22Rv1 (cell line): ENCODE measurements at regions not wholly inside any gene's neighbourhood (a gene's known extent, or its start where the extent isn't known, plus 50 kb on each side); places are given as distances from the start of the nearest gene placed in this dataset.

Experiments used
- H3K27ac ChIP-seq: fragments of 450-650 bp; 2 replicates; pipeline ENCODE4 v1.5.1; 2017
- CTCF ChIP-seq: fragments of 450-650 bp; IDR thresholded peaks from 2 replicates; pipeline ENCODE4 v1.5.1; 2017; ENCODE audit warnings: mild to moderate bottlenecking
- ZFX ChIP-seq: fragments of 450-650 bp; IDR thresholded peaks from 2 replicates; pipeline ENCODE4 v1.6.1; 2017; ENCODE audit warnings: antibody characterized with exemption, borderline replicate concordance

- H3K27ac ChIP-seq: no peak overlapping the region
- TF ChIP-seq CTCF: no peak
- no peak for TF ChIP-seq ZFX
Observed at GRCh38 chr12:64931321-64931720, 106.9 kb downstream of the TBC1D30 start.

GRCh38 chr12:64931981-64932380, 107.5 kb downstream of the TBC1D30 start:
- TF ChIP-seq CTCF (no peak), ZFX (no peak)
- H3K27ac ChIP-seq: no peak overlapping the region

- no peak overlapping the region for H3K27ac ChIP-seq
- TF ChIP-seq ZFX (no peak), CTCF (no peak)
Observed at GRCh38 chr12:64933791-64934190, 109.3 kb downstream of the TBC1D30 start.

GRCh38 chr12:64937452-64937851, 113.0 kb downstream of the TBC1D30 start:
- TF ChIP-seq ZFX: no peak
- TF ChIP-seq CTCF: no peak
- H3K27ac ChIP-seq: no peak overlapping the region

GRCh38 chr12:64938179-64938578, 113.7 kb downstream of the TBC1D30 start:
- TF ChIP-seq CTCF (no peak), ZFX (no peak)
- H3K27ac ChIP-seq: no peak overlapping the region

- TF ChIP-seq CTCF (no peak), ZFX (no peak)
- no peak overlapping the region for H3K27ac ChIP-seq
Observed at GRCh38 chr12:64943686-64944085, 119.2 kb downstream of the TBC1D30 start.

- TF ChIP-seq ZFX (no peak), CTCF (no peak)
- no peak overlapping the region for H3K27ac ChIP-seq
Observed at GRCh38 chr12:64944966-64945365, 120.5 kb downstream of the TBC1D30 start.
